ENCODE measurements at regions not wholly inside any gene's neighbourhood (a gene's known extent, or its start where the extent isn't known, plus 50 kb on each side); places are given as distances from the start of the nearest gene placed in this dataset.

DNA sequence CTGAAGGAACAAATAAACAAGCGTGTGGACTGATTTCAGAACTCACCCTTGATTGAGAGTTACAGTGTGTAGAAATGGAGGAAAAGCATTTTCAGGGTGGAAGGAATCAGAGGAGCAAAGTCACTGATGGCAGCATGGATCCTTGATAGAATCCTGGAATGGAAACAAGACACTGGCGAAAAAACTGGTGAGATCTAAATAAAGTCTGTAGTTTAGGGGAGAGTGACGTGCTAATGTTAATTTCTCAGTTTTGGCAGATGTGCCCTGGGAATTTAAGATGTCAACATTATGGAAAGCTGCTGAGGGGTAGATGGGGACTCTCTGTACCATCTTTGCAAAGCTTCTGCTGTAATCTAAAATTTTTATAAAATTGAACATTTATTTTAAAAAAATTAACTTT, 378.0 kb downstream of the UQCRFS1 start:
- Histone ChIP-seq H2AFZ (no peak overlapping the region), H3K27ac (no peak overlapping the region)

DNA sequence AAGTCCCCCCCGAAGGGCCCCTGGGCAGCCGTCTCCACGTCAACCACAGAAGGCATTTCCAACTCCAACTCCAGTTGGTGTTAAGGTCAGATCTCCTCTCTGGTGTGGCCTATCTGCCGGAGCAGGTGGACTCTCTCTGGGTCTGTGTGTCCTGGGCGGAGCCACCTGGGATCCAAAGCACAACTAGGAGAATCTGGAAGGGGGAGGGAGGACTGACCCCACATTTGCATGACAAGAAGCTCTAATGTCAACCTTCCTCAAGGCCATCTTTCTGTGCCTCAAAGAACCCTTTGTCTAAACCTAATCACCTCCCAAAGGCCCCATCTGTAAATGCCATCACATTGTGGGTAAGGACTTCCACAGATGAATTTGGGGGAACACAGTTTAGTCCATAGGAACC, 381.5 kb downstream of the UQCRFS1 start:
- Histone ChIP-seq H3K36me3 (ENCODE audit: low read depth) (no peaks in the 10 kb centered on the region), H3K4me3 (no peak overlapping the region), H4K20me1 (ENCODE audit: insufficient read depth) (no peaks in the 10 kb centered on the region), H3K9me2 (ENCODE audit: insufficient read depth) (no peaks in the 10 kb centered on the region), H3K27ac (no peak overlapping the region), H3K9me3 (ENCODE audit: insufficient read depth, low read depth) (no peaks in the 10 kb centered on the region), H3F3A (ENCODE audit: insufficient read depth, low read depth) (no peaks in the 10 kb centered on the region), H3K79me2 (ENCODE audit: low read depth) (no peaks in the 10 kb centered on the region), H3K4me1 (replicated peaks; ENCODE audit: insufficient read depth) (no peaks in the 10 kb centered on the region), H3K27me3 (ENCODE audit: insufficient read depth, low read depth) (peaks cover 71% of the 10 kb centered on the region), H3K4me2 (no peak overlapping the region), H2AFZ (no peak overlapping the region)
- CTCF ChIA-PET = no interaction called here
- POLR2A ChIA-PET (ENCODE audit: unreplicated experiment) = no interaction called here
- no peak for DNase-seq
- no TSS peak for BruUV-seq (replicated peaks)
- TF ChIP-seq, protein P1, sequence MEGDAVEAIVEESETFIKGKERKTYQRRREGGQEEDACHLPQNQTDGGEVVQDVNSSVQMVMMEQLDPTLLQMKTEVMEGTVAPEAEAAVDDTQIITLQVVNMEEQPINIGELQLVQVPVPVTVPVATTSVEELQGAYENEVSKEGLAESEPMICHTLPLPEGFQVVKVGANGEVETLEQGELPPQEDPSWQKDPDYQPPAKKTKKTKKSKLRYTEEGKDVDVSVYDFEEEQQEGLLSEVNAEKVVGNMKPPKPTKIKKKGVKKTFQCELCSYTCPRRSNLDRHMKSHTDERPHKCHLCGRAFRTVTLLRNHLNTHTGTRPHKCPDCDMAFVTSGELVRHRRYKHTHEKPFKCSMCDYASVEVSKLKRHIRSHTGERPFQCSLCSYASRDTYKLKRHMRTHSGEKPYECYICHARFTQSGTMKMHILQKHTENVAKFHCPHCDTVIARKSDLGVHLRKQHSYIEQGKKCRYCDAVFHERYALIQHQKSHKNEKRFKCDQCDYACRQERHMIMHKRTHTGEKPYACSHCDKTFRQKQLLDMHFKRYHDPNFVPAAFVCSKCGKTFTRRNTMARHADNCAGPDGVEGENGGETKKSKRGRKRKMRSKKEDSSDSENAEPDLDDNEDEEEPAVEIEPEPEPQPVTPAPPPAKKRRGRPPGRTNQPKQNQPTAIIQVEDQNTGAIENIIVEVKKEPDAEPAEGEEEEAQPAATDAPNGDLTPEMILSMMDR (conservative IDR thresholded peaks at IDR 0.05) = no peak
- no peak for TF ChIP-seq EZH2 (IDR thresholded peaks at IDR 0.05; ENCODE audit: low read depth)
- intact Hi-C loops (cut with micrococcal nuclease; ENCODE audit: unreplicated experiment) = no loop called here

More for the DNA sequence above, 378.0 kb downstream of the UQCRFS1 start:
- Histone ChIP-seq H3K4me3 (no peak overlapping the region), H3K4me1 (replicated peaks; ENCODE audit: insufficient read depth) (no peaks in the 10 kb centered on the region), H3K4me2 (no peak overlapping the region), H4K20me1 (ENCODE audit: insufficient read depth) (no peaks in the 10 kb centered on the region), H3K36me3 (ENCODE audit: low read depth) (no peaks in the 10 kb centered on the region), H3K27me3 (ENCODE audit: insufficient read depth, low read depth) (peaks cover 69% of the 10 kb centered on the region), H3K79me2 (ENCODE audit: low read depth) (no peaks in the 10 kb centered on the region), H3F3A (ENCODE audit: insufficient read depth, low read depth) (no peaks in the 10 kb centered on the region), H3K9me3 (ENCODE audit: insufficient read depth, low read depth) (no peaks in the 10 kb centered on the region), H3K9me2 (ENCODE audit: insufficient read depth) (no peaks in the 10 kb centered on the region)
- no TSS peak for BruUV-seq (replicated peaks)
- ChIA-PET POLR2A (ENCODE audit: unreplicated experiment) (no interaction called here), CTCF (no interaction called here)
- intact Hi-C loops (cut with micrococcal nuclease; ENCODE audit: unreplicated experiment) = no loop called here
- TF ChIP-seq, protein P1 (conservative IDR thresholded peaks at IDR 0.05) = no peak
- no peak for TF ChIP-seq EZH2 (IDR thresholded peaks at IDR 0.05; ENCODE audit: low read depth)
- DNase-seq = no peak

DNA sequence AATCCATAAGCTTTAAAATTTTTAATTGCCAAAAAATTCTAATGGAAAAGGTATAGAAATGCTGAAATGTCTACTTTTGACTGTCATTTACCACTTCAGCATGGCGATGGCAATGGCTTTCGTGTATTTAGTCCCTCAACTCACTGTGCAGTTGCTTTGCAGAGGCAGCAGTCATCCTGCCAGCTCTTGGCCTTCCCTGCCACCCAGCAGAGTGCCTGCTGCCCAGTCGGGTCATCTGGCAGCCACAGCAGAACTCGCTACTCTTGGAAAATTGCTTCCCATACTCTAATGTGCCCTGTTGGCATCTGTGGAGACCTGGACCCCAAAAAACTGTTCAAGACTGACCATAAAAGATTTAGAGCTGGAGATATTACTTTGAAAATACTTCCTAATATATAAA, 383.2 kb downstream of the UQCRFS1 start:
- Histone ChIP-seq H3F3A (ENCODE audit: insufficient read depth, low read depth) (no peaks in the 10 kb centered on the region), H3K4me1 (replicated peaks; ENCODE audit: insufficient read depth) (no peaks in the 10 kb centered on the region), H3K27ac (no peak overlapping the region), H3K27me3 (ENCODE audit: insufficient read depth, low read depth) (peaks cover 63% of the 10 kb centered on the region), H3K4me3 (no peak overlapping the region), H2AFZ (no peak overlapping the region), H3K36me3 (ENCODE audit: low read depth) (no peaks in the 10 kb centered on the region), H3K9me3 (ENCODE audit: insufficient read depth, low read depth) (no peaks in the 10 kb centered on the region), H3K9me2 (ENCODE audit: insufficient read depth) (no peaks in the 10 kb centered on the region), H3K79me2 (ENCODE audit: low read depth) (no peaks in the 10 kb centered on the region), H4K20me1 (ENCODE audit: insufficient read depth) (no peaks in the 10 kb centered on the region), H3K4me2 (no peak overlapping the region)
- DNase-seq = no peak
- ChIA-PET CTCF (no interaction called here), POLR2A (ENCODE audit: unreplicated experiment) (no interaction called here)
- TF ChIP-seq, protein P1 (conservative IDR thresholded peaks at IDR 0.05) = no peak
- TF ChIP-seq EZH2 (IDR thresholded peaks at IDR 0.05; ENCODE audit: low read depth) = no peak
- BruUV-seq (replicated peaks) = no TSS peak
- intact Hi-C loops (cut with micrococcal nuclease; ENCODE audit: unreplicated experiment) = no loop called here

Measured in PC-9 (cell line).